ENCODE measurements at regions not wholly inside any gene's neighbourhood (a gene's known extent, or its start where the extent isn't known, plus 50 kb on each side); places are given as distances from the start of the nearest gene placed in this dataset.

- no peaks in the 10 kb centered on the region for H3K4me1 ChIP-seq (ENCODE audit: insufficient read depth, poor library complexity, severe bottlenecking)
- TF ChIP-seq CTCF (IDR thresholded peaks at IDR 0.05; ENCODE audit: poor library complexity, severe bottlenecking): no peak
These were observed 64.5 kb upstream of the EPCAM start for GRCh38 chr2:47304654-47305053.

GRCh38 chr2:47303341-47304148, 65.6 kb upstream of the EPCAM start:
- Histone ChIP-seq H3K27me3 (ENCODE audit: insufficient read depth, poor library complexity, severe bottlenecking) (no peaks in the 10 kb centered on the region), H3K36me3 (ENCODE audit: low read depth) (no peaks in the 10 kb centered on the region), H3K4me3 (ENCODE audit: severe bottlenecking) (no peak overlapping the region), H3K9me3 (ENCODE audit: severe bottlenecking) (no peaks in the 10 kb centered on the region), H3K4me1 (ENCODE audit: insufficient read depth, poor library complexity, severe bottlenecking) (no peaks in the 10 kb centered on the region), H3K27ac (ENCODE audit: poor library complexity, severe bottlenecking) (no peak overlapping the region)
- DNase-seq (ENCODE audit: low spot score) (no peak), ATAC-seq (ENCODE audit: low read depth) (no peak)
- TF ChIP-seq CTCF (IDR thresholded peaks at IDR 0.05; ENCODE audit: poor library complexity, severe bottlenecking): no peak

More at GRCh38 chr2:47304654-47305053, 64.5 kb upstream of the EPCAM start:
- Histone ChIP-seq H3K4me3 (ENCODE audit: severe bottlenecking) (no peak overlapping the region), H3K27ac (ENCODE audit: poor library complexity, severe bottlenecking) (no peak overlapping the region), H3K36me3 (ENCODE audit: low read depth) (no peaks in the 10 kb centered on the region), H3K9me3 (ENCODE audit: severe bottlenecking) (no peaks in the 10 kb centered on the region), H3K27me3 (ENCODE audit: insufficient read depth, poor library complexity, severe bottlenecking) (no peaks in the 10 kb centered on the region)
- DNase-seq (ENCODE audit: low spot score): no peak
- no peak for ATAC-seq (ENCODE audit: low read depth)

- ATAC-seq (ENCODE audit: low read depth) (no peak), DNase-seq (ENCODE audit: low spot score) (no peak)
- H3K4me3 ChIP-seq (ENCODE audit: severe bottlenecking): no peak overlapping the region
- H3K36me3 ChIP-seq (ENCODE audit: low read depth): no peaks in the 10 kb centered on the region
- no peaks in the 10 kb centered on the region for H3K4me1 ChIP-seq (ENCODE audit: insufficient read depth, poor library complexity, severe bottlenecking)
- no peak for TF ChIP-seq CTCF (IDR thresholded peaks at IDR 0.05; ENCODE audit: poor library complexity, severe bottlenecking)
- no peaks in the 10 kb centered on the region for H3K9me3 ChIP-seq (ENCODE audit: severe bottlenecking)
- H3K27ac ChIP-seq (ENCODE audit: poor library complexity, severe bottlenecking): no peak overlapping the region
- no peaks in the 10 kb centered on the region for H3K27me3 ChIP-seq (ENCODE audit: insufficient read depth, poor library complexity, severe bottlenecking)
These were observed 66.8 kb upstream of the EPCAM start for GRCh38 chr2:47302308-47302707.

GRCh38 chr2:47301731-47302130, 67.4 kb upstream of the EPCAM start:
- no peak overlapping the region for H3K27ac ChIP-seq (ENCODE audit: poor library complexity, severe bottlenecking)
- no peaks in the 10 kb centered on the region for H3K4me1 ChIP-seq (ENCODE audit: insufficient read depth, poor library complexity, severe bottlenecking)
- DNase-seq (ENCODE audit: low spot score): no peak
- no peak overlapping the region for H3K4me3 ChIP-seq (ENCODE audit: severe bottlenecking)
- ATAC-seq (ENCODE audit: low read depth): no peak
- no peaks in the 10 kb centered on the region for H3K9me3 ChIP-seq (ENCODE audit: severe bottlenecking)
- H3K36me3 ChIP-seq (ENCODE audit: low read depth): no peaks in the 10 kb centered on the region
- no peaks in the 10 kb centered on the region for H3K27me3 ChIP-seq (ENCODE audit: insufficient read depth, poor library complexity, severe bottlenecking)
- TF ChIP-seq CTCF (IDR thresholded peaks at IDR 0.05; ENCODE audit: poor library complexity, severe bottlenecking): no peak

GRCh38 chr2:47301277-47301618, 67.9 kb upstream of the EPCAM start:
- Histone ChIP-seq H3K27ac (ENCODE audit: poor library complexity, severe bottlenecking) (no peak overlapping the region), H3K9me3 (ENCODE audit: severe bottlenecking) (no peaks in the 10 kb centered on the region), H3K4me3 (ENCODE audit: severe bottlenecking) (no peak overlapping the region), H3K36me3 (ENCODE audit: low read depth) (no peaks in the 10 kb centered on the region), H3K27me3 (ENCODE audit: insufficient read depth, poor library complexity, severe bottlenecking) (no peaks in the 10 kb centered on the region), H3K4me1 (ENCODE audit: insufficient read depth, poor library complexity, severe bottlenecking) (no peaks in the 10 kb centered on the region)
- TF ChIP-seq CTCF (IDR thresholded peaks at IDR 0.05; ENCODE audit: poor library complexity, severe bottlenecking): no peak
- ATAC-seq (ENCODE audit: low read depth) (no peak), DNase-seq (ENCODE audit: low spot score) (no peak)
